SK-N-DZ (cell line): ENCODE measurements at regions not wholly inside any gene's neighbourhood (a gene's known extent, or its start where the extent isn't known, plus 50 kb on each side); places are given as distances from the start of the nearest gene placed in this dataset.
"Not testable (repeated sequence)": the region's sequence is repeated elsewhere in the genome, so short reads cannot be mapped to it uniquely, and the experiment has no call there.

ENCODE experiments used
- DNase-seq: peaks from one replicate; pipeline ENCODE4 v3.0.0-alpha.2; 2015; ENCODE audit warnings: low spot score

- DNase-seq, result no peak
Observed at GRCh38 chr14:89661392-89661791, 244.4 kb upstream of the FOXN3 start.

DNA sequence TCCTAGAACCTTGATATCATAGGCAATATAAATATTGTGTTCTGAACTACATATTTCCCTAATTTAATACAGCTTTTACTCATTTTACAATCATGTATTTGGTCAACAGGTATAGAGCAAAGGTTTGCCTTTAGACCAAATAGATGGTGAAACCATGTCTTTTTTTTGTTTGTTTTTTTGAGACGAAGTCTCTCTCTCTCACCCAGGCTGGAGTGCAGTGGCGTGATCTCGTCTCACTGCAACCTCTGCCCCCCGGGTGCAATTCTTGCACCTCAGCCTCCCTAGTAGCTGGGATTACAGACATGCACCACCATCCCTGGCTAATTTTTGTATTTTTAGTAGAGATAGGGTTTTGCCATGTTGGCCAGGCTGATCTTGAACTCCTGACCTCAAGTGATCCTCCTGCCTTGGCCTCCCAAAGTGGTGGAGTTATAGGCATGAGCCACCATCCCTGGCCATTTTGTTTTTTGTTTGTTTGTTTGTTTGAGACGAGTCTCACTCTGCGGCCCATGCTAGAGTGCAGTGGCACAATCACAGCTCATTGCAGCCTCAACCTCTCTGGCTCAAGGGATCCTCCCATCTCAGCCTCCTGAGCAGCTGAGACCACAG is 243.7 kb upstream of the FOXN3 start:
- DNase-seq, result not testable (repeated sequence)

DNA sequence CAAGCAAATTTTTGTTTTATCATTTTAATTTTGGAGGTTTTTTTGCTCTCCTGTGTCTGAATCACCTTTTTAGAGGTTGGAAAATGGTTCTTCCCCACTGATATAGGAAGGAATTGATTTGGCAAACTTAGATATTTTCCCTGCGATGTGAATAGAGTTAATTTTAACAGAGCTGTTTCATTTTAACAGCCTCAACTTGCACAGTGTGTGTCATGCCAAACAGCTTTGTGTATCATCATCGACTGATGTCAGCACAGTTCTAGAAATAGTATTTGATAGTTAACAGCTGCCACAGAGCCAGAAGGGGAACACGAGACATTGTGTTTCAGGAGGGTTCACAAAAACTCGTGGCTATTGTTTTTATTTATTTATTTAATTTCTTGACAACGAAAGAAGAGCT is 243.1 kb upstream of the FOXN3 start:
- peak; percentile 9 for DNase-seq

- no peak for DNase-seq
Observed at GRCh38 chr14:89658977-89659670, 242.1 kb upstream of the FOXN3 start.

DNA sequence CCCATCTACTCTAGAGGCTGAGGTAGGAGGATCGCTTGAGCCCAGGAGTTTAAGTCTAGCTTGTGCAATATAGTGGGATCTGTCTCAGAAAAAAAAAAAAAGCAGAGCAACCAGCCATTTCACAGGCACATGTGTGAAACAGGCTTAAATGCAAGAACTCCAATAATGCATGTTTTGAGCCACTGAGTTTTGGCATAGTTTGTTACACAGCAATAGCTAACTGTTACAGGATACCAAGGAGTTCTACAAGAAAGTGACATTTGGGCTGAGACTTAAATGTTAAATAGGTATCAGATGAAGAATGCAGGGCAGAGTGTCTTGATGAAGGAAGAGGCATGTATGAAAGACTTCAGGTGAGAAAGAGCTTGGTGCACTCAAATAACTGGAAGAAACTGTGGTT is 240.0 kb upstream of the FOXN3 start:
- no peak for DNase-seq

- DNase-seq, result no peak
Observed at GRCh38 chr14:89654998-89655397, 238.0 kb upstream of the FOXN3 start.

GRCh38 chr14:89652352-89652751 is 235.3 kb upstream of the FOXN3 start:
- no peak for DNase-seq

DNA sequence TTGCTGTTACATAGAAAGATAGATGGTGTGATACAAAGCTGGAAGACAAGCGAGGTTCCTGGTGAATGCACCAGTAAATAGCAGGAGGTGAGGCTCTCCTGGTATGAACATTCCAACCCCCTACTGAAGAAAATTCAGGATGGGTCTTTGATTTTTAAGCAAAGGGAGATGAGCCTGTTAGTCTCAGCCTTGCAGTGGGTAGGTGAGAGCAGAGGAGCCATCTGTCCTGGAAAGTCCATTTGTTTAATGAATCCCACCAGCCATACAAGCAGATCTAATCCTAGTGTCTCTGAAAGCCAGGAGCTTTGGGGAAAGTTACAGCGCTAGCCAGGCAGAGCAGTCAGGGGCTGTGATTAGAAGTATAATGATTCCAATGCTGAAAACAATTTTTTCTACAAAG is 234.8 kb upstream of the FOXN3 start:
- DNase-seq, result no peak

- no peak for DNase-seq
Observed at GRCh38 chr14:89650077-89650978, 233.3 kb upstream of the FOXN3 start.

DNA sequence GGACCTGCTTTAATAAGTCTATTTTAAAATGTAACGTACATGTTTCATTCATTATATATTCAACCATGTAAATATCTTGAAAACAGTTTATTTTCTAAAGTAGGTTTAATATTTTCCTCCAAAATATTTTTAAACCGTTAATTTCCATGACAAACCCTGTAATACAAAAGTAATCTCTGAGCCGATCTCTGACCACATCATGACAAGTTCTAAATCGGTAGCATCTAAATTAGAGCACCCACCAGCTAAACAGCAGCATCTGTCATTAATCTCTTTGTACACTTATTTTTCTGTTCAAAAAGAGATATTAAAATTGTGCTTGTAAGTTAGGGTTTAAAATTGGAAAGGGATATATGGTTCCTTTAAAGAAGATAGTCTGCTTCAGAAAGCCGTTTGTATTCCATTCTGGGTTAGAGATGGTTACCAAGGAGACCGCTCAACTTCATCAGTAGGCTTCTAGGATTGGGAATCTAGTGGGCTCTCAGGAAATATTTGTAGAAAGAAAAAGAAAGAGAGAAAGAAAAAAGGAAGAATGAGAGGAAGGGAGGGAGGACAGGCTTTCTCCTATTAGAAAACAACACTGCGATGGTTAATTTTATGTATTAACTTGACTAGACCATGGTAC is 232.5 kb upstream of the FOXN3 start:
- no peak for DNase-seq

- no peak for DNase-seq
Observed at GRCh38 chr14:89648924-89649323, 231.9 kb upstream of the FOXN3 start.

DNA sequence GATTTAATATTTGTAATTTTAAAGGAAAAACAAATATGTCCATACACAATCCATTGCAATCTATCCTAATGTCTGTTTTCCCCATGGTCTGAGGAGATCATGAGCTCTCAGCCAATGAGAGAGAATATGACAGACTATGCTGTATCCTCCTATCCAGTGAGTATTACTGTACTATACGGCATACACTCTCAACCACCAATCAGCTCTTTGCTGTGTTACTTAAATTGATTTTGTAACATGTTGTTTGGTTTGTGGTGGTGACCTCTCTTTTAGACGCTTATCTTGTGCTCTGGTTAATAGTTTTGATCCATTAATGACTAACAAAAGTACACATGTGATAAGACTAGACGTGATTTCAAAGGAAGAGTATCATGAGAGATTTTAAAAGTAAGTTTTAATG is 231.5 kb upstream of the FOXN3 start:
- DNase-seq, result no peak

DNA sequence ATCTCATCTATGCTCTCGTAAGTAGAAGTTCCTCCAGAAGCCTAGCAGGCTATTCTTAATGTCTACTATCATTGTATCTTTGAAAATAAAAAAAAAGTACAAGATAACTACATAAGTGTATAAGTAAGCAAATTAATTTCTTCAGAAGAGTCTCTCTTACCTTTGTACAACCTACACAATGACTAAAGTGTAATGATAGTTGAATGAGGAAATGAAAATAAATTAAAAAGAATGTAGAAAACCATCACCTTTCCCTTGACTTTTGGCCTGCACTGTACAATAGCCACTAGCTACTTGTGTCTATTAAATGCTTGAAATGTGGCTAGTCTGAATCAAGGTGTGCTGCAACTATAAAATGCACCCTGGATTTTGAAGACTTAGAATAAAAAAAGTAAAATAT is 229.9 kb upstream of the FOXN3 start:
- DNase-seq, result no peak

- no peak for DNase-seq
Observed at GRCh38 chr14:89644641-89645040, 227.6 kb upstream of the FOXN3 start.

- no peak for DNase-seq
Observed at GRCh38 chr14:89641495-89642175, 224.6 kb upstream of the FOXN3 start.

DNA sequence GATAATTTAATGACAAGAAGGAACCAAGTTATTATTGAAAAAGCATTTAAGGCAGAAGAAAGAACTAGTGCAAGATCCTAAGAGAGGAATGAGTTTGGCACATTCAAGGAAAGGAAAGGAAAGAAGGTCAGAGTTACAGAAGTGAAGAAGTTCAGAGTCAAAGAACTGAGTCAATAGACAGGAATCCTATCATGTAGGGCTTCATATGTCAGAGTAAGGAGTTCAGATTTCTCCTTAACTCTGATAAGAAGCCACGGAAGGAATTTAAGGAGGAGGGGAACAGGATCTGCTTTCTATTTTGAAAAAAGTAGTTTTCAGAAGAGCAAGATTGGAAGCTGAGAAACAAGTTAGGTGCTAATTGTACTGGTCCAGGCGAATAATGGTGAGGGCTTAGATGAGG is 223.1 kb upstream of the FOXN3 start:
- DNase-seq, result no peak

- no peak for DNase-seq
Observed at GRCh38 chr14:89639687-89640086, 222.7 kb upstream of the FOXN3 start.

- no peak for DNase-seq
Observed at GRCh38 chr14:89638891-89639290, 221.9 kb upstream of the FOXN3 start.

GRCh38 chr14:89637581-89637980 is 220.5 kb upstream of the FOXN3 start:
- DNase-seq, result no peak

DNA sequence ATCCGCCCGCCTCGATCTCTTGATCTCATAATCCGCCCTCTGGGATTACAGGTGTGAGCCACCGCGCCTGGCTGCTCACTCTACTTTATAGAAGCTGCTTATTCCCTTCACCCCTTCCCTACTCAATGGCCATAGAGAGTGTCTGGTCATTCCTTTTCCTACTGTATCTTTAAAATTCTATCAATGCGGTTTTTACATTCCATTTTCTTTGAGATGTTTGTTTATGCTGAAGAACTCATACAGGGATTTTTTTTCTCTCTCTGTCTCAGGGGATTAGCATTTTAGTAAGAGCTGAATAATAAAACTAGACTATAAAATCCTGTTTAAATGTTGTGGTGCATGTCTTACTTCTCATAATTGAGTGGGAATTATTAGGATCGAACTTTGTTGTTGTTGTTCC is 218.6 kb upstream of the FOXN3 start:
- DNase-seq, result no peak

DNA sequence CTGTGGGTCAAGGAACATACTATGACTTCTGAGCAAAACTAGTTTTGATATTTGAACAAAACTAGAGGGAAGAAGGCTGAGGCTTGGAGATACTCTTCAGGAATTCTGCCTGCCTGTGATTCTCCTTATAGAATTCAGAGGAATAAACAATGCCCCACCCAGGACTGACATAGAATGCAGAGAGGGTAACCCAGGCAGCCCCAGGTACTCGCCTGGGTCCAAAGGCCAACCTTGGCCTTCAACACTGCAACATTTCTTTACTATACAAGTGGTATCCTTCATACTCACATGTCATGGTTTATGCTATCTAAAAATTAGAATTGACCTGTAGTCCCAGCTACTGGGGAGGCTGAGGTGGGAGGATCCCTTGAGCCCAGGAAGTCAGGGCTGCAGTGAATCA is 217.0 kb upstream of the FOXN3 start:
- DNase-seq, result no peak
